ENCODE measurements at regions not wholly inside any gene's neighbourhood (a gene's known extent, or its start where the extent isn't known, plus 50 kb on each side); places are given as distances from the start of the nearest gene placed in this dataset.

GRCh38 chr18:14905350-14905749 lies 157.4 kb downstream of the ANKRD30B start:
- Histone ChIP-seq H3K36me3 (ENCODE audit: insufficient read depth) (no peaks in the 10 kb centered on the region), H3K4me2 (no peak overlapping the region), H3K4me1 (ENCODE audit: low read depth, poor library complexity, severe bottlenecking) (no peaks in the 10 kb centered on the region), H3K79me2 (ENCODE audit: insufficient read depth, low read depth) (no peaks in the 10 kb centered on the region), H3K27me3 (ENCODE audit: insufficient read depth, low read depth) (no peaks in the 10 kb centered on the region), H3K9ac (no peak overlapping the region), H3K4me3 (IDR thresholded peaks at IDR 0.05; ENCODE audit: insufficient read depth, low read depth, low read length) (no peak overlapping the region), H3K27ac (no peak overlapping the region), H4K20me1 (ENCODE audit: insufficient read depth) (no peaks in the 10 kb centered on the region), H2AFZ (ENCODE audit: low read depth) (no peak overlapping the region)
- TF ChIP-seq, protein P1, sequence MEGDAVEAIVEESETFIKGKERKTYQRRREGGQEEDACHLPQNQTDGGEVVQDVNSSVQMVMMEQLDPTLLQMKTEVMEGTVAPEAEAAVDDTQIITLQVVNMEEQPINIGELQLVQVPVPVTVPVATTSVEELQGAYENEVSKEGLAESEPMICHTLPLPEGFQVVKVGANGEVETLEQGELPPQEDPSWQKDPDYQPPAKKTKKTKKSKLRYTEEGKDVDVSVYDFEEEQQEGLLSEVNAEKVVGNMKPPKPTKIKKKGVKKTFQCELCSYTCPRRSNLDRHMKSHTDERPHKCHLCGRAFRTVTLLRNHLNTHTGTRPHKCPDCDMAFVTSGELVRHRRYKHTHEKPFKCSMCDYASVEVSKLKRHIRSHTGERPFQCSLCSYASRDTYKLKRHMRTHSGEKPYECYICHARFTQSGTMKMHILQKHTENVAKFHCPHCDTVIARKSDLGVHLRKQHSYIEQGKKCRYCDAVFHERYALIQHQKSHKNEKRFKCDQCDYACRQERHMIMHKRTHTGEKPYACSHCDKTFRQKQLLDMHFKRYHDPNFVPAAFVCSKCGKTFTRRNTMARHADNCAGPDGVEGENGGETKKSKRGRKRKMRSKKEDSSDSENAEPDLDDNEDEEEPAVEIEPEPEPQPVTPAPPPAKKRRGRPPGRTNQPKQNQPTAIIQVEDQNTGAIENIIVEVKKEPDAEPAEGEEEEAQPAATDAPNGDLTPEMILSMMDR (conservative IDR thresholded peaks at IDR 0.05; ENCODE audit: low read depth, low read length), result no peak

DNA sequence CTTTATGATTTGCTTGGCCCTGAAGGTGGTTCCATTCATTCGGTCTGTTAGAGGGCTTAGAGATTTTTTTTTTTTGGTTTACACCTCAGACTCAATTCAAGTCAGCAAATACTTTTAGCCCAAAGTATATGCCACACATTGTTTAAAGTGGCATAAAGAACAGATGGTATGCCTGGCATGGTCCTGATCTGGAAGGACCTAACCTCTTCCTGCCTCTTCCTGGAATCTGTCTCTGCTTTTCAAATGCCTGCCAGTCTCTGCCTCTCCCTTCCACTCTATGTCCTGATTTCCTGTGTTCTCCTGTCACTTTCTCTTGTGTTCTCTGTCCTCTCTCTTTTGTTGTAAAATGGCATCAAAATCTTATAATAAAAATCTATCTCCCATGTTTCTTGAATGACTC lies 158.0 kb downstream of the ANKRD30B start:
- Histone ChIP-seq H2AFZ (ENCODE audit: low read depth) (no peak overlapping the region), H3K4me1 (ENCODE audit: low read depth, poor library complexity, severe bottlenecking) (no peaks in the 10 kb centered on the region), H3K79me2 (ENCODE audit: insufficient read depth, low read depth) (no peaks in the 10 kb centered on the region), H4K20me1 (ENCODE audit: insufficient read depth) (no peaks in the 10 kb centered on the region), H3K9ac (no peak overlapping the region), H3K4me3 (IDR thresholded peaks at IDR 0.05; ENCODE audit: insufficient read depth, low read depth, low read length) (no peak overlapping the region), H3K27ac (no peak overlapping the region), H3K36me3 (ENCODE audit: insufficient read depth) (no peaks in the 10 kb centered on the region), H3K27me3 (ENCODE audit: insufficient read depth, low read depth) (no peaks in the 10 kb centered on the region), H3K4me2 (no peak overlapping the region)
- TF ChIP-seq, protein P1 (conservative IDR thresholded peaks at IDR 0.05; ENCODE audit: low read depth, low read length), result no peak

GRCh38 chr18:14907420-14907819 lies 159.4 kb downstream of the ANKRD30B start:
- Histone ChIP-seq H3K9ac (no peak overlapping the region), H3K36me3 (ENCODE audit: insufficient read depth) (no peaks in the 10 kb centered on the region), H4K20me1 (ENCODE audit: insufficient read depth) (no peaks in the 10 kb centered on the region), H3K27ac (no peak overlapping the region), H3K4me2 (no peak overlapping the region), H3K27me3 (ENCODE audit: insufficient read depth, low read depth) (no peaks in the 10 kb centered on the region), H3K79me2 (ENCODE audit: insufficient read depth, low read depth) (no peaks in the 10 kb centered on the region), H3K4me1 (ENCODE audit: low read depth, poor library complexity, severe bottlenecking) (no peaks in the 10 kb centered on the region), H2AFZ (ENCODE audit: low read depth) (no peak overlapping the region), H3K4me3 (IDR thresholded peaks at IDR 0.05; ENCODE audit: insufficient read depth, low read depth, low read length) (no peak overlapping the region)
- TF ChIP-seq, protein P1 (conservative IDR thresholded peaks at IDR 0.05; ENCODE audit: low read depth, low read length), result no peak

GRCh38 chr18:14908541-14908940 lies 160.6 kb downstream of the ANKRD30B start:
- Histone ChIP-seq H3K79me2 (ENCODE audit: insufficient read depth, low read depth) (no peaks in the 10 kb centered on the region), H4K20me1 (ENCODE audit: insufficient read depth) (no peaks in the 10 kb centered on the region), H3K4me1 (ENCODE audit: low read depth, poor library complexity, severe bottlenecking) (no peaks in the 10 kb centered on the region), H3K4me3 (IDR thresholded peaks at IDR 0.05; ENCODE audit: insufficient read depth, low read depth, low read length) (no peak overlapping the region), H3K27ac (no peak overlapping the region), H2AFZ (ENCODE audit: low read depth) (no peak overlapping the region), H3K9ac (no peak overlapping the region), H3K4me2 (no peak overlapping the region), H3K27me3 (ENCODE audit: insufficient read depth, low read depth) (no peaks in the 10 kb centered on the region), H3K36me3 (ENCODE audit: insufficient read depth) (no peaks in the 10 kb centered on the region)
- TF ChIP-seq, protein P1 (conservative IDR thresholded peaks at IDR 0.05; ENCODE audit: low read depth, low read length), result no peak

Data from KMS-11 (cell line).